ENCODE measurements at regions not wholly inside any gene's neighbourhood (a gene's known extent, or its start where the extent isn't known, plus 50 kb on each side); places are given as distances from the start of the nearest gene placed in this dataset.

GRCh38 chr5:29702875-29703274 is 1490.6 kb upstream of the CDH6 start:
- no peak for TF ChIP-seq CTCF (IDR thresholded peaks at IDR 0.05; ENCODE audit: insufficient read depth, low read length)
- no peak for TF ChIP-seq POLR2AphosphoS5 (IDR thresholded peaks at IDR 0.05; ENCODE audit: low read depth)
- TF ChIP-seq, protein P1, sequence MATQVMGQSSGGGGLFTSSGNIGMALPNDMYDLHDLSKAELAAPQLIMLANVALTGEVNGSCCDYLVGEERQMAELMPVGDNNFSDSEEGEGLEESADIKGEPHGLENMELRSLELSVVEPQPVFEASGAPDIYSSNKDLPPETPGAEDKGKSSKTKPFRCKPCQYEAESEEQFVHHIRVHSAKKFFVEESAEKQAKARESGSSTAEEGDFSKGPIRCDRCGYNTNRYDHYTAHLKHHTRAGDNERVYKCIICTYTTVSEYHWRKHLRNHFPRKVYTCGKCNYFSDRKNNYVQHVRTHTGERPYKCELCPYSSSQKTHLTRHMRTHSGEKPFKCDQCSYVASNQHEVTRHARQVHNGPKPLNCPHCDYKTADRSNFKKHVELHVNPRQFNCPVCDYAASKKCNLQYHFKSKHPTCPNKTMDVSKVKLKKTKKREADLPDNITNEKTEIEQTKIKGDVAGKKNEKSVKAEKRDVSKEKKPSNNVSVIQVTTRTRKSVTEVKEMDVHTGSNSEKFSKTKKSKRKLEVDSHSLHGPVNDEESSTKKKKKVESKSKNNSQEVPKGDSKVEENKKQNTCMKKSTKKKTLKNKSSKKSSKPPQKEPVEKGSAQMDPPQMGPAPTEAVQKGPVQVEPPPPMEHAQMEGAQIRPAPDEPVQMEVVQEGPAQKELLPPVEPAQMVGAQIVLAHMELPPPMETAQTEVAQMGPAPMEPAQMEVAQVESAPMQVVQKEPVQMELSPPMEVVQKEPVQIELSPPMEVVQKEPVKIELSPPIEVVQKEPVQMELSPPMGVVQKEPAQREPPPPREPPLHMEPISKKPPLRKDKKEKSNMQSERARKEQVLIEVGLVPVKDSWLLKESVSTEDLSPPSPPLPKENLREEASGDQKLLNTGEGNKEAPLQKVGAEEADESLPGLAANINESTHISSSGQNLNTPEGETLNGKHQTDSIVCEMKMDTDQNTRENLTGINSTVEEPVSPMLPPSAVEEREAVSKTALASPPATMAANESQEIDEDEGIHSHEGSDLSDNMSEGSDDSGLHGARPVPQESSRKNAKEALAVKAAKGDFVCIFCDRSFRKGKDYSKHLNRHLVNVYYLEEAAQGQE (IDR thresholded peaks at IDR 0.05; ENCODE audit: insufficient replicate concordance, low read depth): no peak
- TF ChIP-seq SPI1 (IDR thresholded peaks at IDR 0.05; ENCODE audit: borderline replicate concordance, low read depth): no peak
- no peak for TF ChIP-seq GABPA (IDR thresholded peaks at IDR 0.05; ENCODE audit: low read depth)

Data from HL-60 (cell line).